Esophagus muscularis mucosa (tissue), 4 donors: ENCODE measurements at regions not wholly inside any gene's neighbourhood (a gene's known extent, or its start where the extent isn't known, plus 50 kb on each side); places are given as distances from the start of the nearest gene placed in this dataset.

Source experiments
- EP300 ChIP-seq: sonication (generic); formaldehyde crosslinking; IDR thresholded peaks from one replicate; pipeline ENCODE4 v1.6.1; 2017; ENCODE audit warnings: antibody characterized with exemption
- POLR2A ChIP-seq: fragments of 450-650 bp; IDR thresholded peaks from one replicate; pipeline ENCODE4 v1.6.1; 2017; ENCODE audit warnings: antibody characterized with exemption, moderate library complexity, mild to moderate bottlenecking, low read depth
- POLR2AphosphoS5 ChIP-seq, 2 donors: sonication (generic); formaldehyde crosslinking; IDR thresholded peaks; one replicate each; pipeline ENCODE4 v1.6.1; 2017; ENCODE audit warnings: antibody characterized with exemption in 2 of 2
- TF ChIP-seq, protein P1 (sequence below), 3 experiments: fragments of 200-600 bp in 2 of 3; fragments of 450-650 bp in 1 of 3; sonication (generic) in 2 of 3; IDR thresholded peaks; one replicate each; pipeline ENCODE4 v1.5.1; 2017 to 2019; ENCODE audit warnings: antibody characterized with exemption in 3 of 3, mild to moderate bottlenecking in 2 of 3, moderate library complexity in 1 of 3

DNA sequence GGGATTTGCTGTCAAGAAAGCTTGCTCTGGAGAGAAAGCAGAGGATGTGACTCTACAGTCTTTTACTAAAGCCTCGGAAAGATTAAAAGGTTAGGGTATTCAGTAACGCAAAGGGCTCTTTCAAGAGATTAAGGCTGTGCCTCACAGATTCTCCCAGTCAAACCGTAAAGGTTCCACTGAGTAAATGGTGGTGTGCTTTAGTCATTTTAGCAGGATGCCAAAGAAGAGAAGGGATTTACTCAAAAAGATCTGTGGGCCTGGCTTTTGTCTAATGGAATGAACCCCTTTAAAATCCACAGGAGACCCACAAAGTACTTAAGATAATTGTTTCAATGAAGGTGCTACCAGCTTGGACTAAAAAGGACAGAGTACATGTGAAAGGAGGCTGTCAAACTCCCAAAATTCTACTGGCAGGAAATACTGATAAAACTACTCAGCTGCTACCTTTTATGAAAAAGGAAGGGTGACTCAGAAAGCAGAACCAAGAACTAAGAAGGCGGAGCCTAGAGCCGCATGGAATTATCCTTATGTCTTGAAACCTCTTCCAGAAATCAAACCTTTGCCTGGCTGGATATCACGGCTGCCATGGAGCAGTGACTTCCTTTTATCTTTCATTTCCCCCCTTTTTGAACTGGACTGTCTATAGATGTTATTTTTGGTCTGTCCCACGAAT, 670.2 kb upstream of the ZEB2 start:
- TF ChIP-seq, protein P1, sequence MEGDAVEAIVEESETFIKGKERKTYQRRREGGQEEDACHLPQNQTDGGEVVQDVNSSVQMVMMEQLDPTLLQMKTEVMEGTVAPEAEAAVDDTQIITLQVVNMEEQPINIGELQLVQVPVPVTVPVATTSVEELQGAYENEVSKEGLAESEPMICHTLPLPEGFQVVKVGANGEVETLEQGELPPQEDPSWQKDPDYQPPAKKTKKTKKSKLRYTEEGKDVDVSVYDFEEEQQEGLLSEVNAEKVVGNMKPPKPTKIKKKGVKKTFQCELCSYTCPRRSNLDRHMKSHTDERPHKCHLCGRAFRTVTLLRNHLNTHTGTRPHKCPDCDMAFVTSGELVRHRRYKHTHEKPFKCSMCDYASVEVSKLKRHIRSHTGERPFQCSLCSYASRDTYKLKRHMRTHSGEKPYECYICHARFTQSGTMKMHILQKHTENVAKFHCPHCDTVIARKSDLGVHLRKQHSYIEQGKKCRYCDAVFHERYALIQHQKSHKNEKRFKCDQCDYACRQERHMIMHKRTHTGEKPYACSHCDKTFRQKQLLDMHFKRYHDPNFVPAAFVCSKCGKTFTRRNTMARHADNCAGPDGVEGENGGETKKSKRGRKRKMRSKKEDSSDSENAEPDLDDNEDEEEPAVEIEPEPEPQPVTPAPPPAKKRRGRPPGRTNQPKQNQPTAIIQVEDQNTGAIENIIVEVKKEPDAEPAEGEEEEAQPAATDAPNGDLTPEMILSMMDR (IDR thresholded peaks at IDR 0.05) = no peak
- TF ChIP-seq POLR2A (no peak), EP300 (no peak), POLR2AphosphoS5 (IDR thresholded peaks at IDR 0.05) (no peak)
